SK-N-SH treated with all-trans-retinoic acid at 6 μM for 48 hours (cell line): ENCODE measurements at regions not wholly inside any gene's neighbourhood (a gene's known extent, or its start where the extent isn't known, plus 50 kb on each side); places are given as distances from the start of the nearest gene placed in this dataset.

Source experiments
- ATAC-seq: fragments of 200-7000 bp; cut with Tn5 transposase; 3 replicates; pipeline ENCODE4 v1.9.1; 2020; ENCODE audit warnings: mild to moderate bottlenecking, moderate library complexity
- ARNTL ChIP-seq: fragments of 450-650 bp; formaldehyde crosslinking; IDR thresholded peaks from 2 replicates; pipeline ENCODE4 v1.5.0; 2020; ENCODE audit warnings: low read depth, mild to moderate bottlenecking, moderate library complexity, borderline replicate concordance
- BACH2 ChIP-seq: fragments of 250-450 bp; sonication (Bioruptor Pico); IDR thresholded peaks from 2 replicates; pipeline ENCODE4 v1.9.0; 2021; ENCODE audit warnings: mild to moderate bottlenecking, borderline replicate concordance
- CSDC2 ChIP-seq: fragments of 250-450 bp; sonication (Bioruptor Pico); IDR thresholded peaks from 2 replicates; pipeline ENCODE4 v1.5.0; 2020; ENCODE audit warnings: mild to moderate bottlenecking, moderate library complexity
- CSRNP3 ChIP-seq: fragments of 250-450 bp; sonication (Bioruptor Pico); IDR thresholded peaks from 2 replicates; pipeline ENCODE4 v1.5.1; 2021; ENCODE audit warnings: mild to moderate bottlenecking, moderate library complexity
- ESRRG ChIP-seq: fragments of 250-450 bp; sonication (Bioruptor Pico); IDR thresholded peaks from 2 replicates; pipeline ENCODE4 v1.6.1; 2021; ENCODE audit warnings: mild to moderate bottlenecking
- ISL1 ChIP-seq: fragments of 250-450 bp; sonication (Bioruptor Pico); IDR thresholded peaks from 2 replicates; pipeline ENCODE4 v2.1.2; 2022; ENCODE audit warnings: mild to moderate bottlenecking, moderate library complexity
- OSR1 ChIP-seq: fragments of 250-450 bp; sonication (Bioruptor Pico); IDR thresholded peaks from 2 replicates; pipeline ENCODE4 v1.8.0; 2022; ENCODE audit warnings: moderate library complexity, mild to moderate bottlenecking, inconsistent platforms
- PPARA ChIP-seq: fragments of 250-450 bp; sonication (Bioruptor Pico); IDR thresholded peaks from 2 replicates; pipeline ENCODE4 v1.5.0; 2020; ENCODE audit warnings: mild to moderate bottlenecking, borderline replicate concordance
- RARB ChIP-seq: fragments of 250-450 bp; sonication (Bioruptor Pico); IDR thresholded peaks from 2 replicates; pipeline ENCODE4 v1.8.0; 2021; ENCODE audit warnings: mild to moderate bottlenecking, moderate library complexity
- SNAI2 ChIP-seq: fragments of 250-450 bp; sonication (Bioruptor Pico); IDR thresholded peaks from 2 replicates; pipeline ENCODE4 v1.5.0; 2020; ENCODE audit warnings: mild to moderate bottlenecking, moderate library complexity
- TCF4 ChIP-seq: fragments of 250-450 bp; sonication (Bioruptor Pico); IDR thresholded peaks from 2 replicates; pipeline ENCODE4 v1.8.0; 2021; ENCODE audit warnings: mild to moderate bottlenecking, moderate library complexity, borderline replicate concordance
- TSHZ2 ChIP-seq: fragments of 250-450 bp; sonication (Bioruptor Pico); IDR thresholded peaks from 2 replicates; pipeline ENCODE4 v1.5.0; 2020; ENCODE audit warnings: mild to moderate bottlenecking, moderate library complexity
- ZC3H10 ChIP-seq: fragments of 250-450 bp; sonication (Bioruptor Pico); IDR thresholded peaks from 2 replicates; pipeline ENCODE4 v1.5.1; 2021; ENCODE audit warnings: mild to moderate bottlenecking, moderate library complexity
- ZFP30 ChIP-seq: fragments of 450-650 bp; formaldehyde crosslinking; IDR thresholded peaks from 2 replicates; pipeline ENCODE4 v1.5.0; 2022; ENCODE audit warnings: mild to moderate bottlenecking, moderate library complexity
- ZNF565 ChIP-seq: fragments of 450-650 bp; formaldehyde crosslinking; conservative IDR thresholded peaks from 2 replicates; pipeline ENCODE4 v1.5.0; 2020; ENCODE audit warnings: low read depth, mild to moderate bottlenecking, moderate library complexity
- ZNF70 ChIP-seq: fragments of 450-650 bp; formaldehyde crosslinking; IDR thresholded peaks from 2 replicates; pipeline ENCODE4 v1.5.0; 2020; ENCODE audit warnings: mild to moderate bottlenecking, moderate library complexity
- ZNF8 ChIP-seq: fragments of 450-650 bp; formaldehyde crosslinking; IDR thresholded peaks from 2 replicates; pipeline ENCODE4 v1.5.0; 2020; ENCODE audit warnings: mild to moderate bottlenecking, moderate library complexity
- TF ChIP-seq, protein P1 (sequence below): fragments of 250-450 bp; sonication (Bioruptor Pico); IDR thresholded peaks from 2 replicates; pipeline ENCODE4 v1.8.0; 2021; ENCODE audit warnings: low read depth, mild to moderate bottlenecking, moderate library complexity, borderline replicate concordance
- TF ChIP-seq, protein P2 (sequence below): fragments of 250-450 bp; sonication (Bioruptor Pico); IDR thresholded peaks from 2 replicates; pipeline ENCODE4 v1.5.1; 2020; ENCODE audit warnings: low read depth, mild to moderate bottlenecking, moderate library complexity
- TF ChIP-seq, protein P3 (sequence below): fragments of 250-450 bp; sonication (Bioruptor Pico); IDR thresholded peaks from 2 replicates; pipeline ENCODE4 v1.8.0; 2020; ENCODE audit warnings: mild to moderate bottlenecking, moderate library complexity, borderline replicate concordance

DNA sequence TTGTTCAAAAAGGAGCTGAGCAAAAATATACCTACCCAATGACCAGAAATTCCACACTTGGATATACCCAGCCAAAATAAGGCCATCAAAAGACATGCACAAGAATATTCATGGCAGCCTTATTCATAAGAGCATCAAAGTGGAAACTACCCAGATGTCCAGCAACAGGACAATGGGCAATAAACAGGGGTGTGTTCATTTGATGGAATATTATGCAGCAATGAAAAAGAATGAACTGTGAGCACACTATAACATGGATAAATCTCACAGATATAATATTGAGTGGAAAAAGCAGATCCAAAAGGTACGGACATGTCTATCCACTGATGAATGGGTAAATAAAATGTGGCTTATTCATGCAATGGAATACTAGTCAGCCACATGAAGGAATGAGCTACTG, 209.2 kb upstream of the LHX5 start:
- TF ChIP-seq TCF4 (CRISPR knock-in tag) (no peak), ZNF8 (CRISPR knock-in tag) (no peak), ZFP30 (CRISPR knock-in tag) (no peak), PPARA (CRISPR knock-in tag) (no peak), OSR1 (CRISPR knock-in tag) (no peak), ZC3H10 (no peak), TSHZ2 (no peak), ZNF565 (CRISPR knock-in tag) (no peak), SNAI2 (CRISPR knock-in tag) (no peak), CSRNP3 (no peak), BACH2 (CRISPR knock-in tag) (no peak), ARNTL (no peak), ZNF70 (no peak), ESRRG (no peak), ISL1 (CRISPR knock-in tag) (no peak), CSDC2 (CRISPR knock-in tag) (no peak), RARB (no peak)
- TF ChIP-seq, protein P1, sequence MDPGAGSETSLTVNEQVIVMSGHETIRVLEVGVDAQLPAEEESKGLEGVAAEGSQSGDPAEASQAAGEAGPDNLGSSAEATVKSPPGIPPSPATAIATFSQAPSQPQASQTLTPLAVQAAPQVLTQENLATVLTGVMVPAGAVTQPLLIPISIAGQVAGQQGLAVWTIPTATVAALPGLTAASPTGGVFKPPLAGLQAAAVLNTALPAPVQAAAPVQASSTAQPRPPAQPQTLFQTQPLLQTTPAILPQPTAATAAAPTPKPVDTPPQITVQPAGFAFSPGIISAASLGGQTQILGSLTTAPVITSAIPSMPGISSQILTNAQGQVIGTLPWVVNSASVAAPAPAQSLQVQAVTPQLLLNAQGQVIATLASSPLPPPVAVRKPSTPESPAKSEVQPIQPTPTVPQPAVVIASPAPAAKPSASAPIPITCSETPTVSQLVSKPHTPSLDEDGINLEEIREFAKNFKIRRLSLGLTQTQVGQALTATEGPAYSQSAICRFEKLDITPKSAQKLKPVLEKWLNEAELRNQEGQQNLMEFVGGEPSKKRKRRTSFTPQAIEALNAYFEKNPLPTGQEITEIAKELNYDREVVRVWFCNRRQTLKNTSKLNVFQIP = no peak
- TF ChIP-seq, protein P2, sequence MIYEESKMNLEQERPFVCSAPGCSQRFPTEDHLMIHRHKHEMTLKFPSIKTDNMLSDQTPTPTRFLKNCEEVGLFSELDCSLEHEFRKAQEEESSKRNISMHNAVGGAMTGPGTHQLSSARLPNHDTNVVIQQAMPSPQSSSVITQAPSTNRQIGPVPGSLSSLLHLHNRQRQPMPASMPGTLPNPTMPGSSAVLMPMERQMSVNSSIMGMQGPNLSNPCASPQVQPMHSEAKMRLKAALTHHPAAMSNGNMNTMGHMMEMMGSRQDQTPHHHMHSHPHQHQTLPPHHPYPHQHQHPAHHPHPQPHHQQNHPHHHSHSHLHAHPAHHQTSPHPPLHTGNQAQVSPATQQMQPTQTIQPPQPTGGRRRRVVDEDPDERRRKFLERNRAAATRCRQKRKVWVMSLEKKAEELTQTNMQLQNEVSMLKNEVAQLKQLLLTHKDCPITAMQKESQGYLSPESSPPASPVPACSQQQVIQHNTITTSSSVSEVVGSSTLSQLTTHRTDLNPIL (CRISPR knock-in tag) = no peak
- TF ChIP-seq, protein P3, sequence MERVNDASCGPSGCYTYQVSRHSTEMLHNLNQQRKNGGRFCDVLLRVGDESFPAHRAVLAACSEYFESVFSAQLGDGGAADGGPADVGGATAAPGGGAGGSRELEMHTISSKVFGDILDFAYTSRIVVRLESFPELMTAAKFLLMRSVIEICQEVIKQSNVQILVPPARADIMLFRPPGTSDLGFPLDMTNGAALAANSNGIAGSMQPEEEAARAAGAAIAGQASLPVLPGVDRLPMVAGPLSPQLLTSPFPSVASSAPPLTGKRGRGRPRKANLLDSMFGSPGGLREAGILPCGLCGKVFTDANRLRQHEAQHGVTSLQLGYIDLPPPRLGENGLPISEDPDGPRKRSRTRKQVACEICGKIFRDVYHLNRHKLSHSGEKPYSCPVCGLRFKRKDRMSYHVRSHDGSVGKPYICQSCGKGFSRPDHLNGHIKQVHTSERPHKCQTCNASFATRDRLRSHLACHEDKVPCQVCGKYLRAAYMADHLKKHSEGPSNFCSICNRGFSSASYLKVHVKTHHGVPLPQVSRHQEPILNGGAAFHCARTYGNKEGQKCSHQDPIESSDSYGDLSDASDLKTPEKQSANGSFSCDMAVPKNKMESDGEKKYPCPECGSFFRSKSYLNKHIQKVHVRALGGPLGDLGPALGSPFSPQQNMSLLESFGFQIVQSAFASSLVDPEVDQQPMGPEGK (CRISPR knock-in tag) = no peak
- no peak for ATAC-seq

- ATAC-seq = no peak
- TF ChIP-seq ARNTL = no peak
- TF ChIP-seq ISL1 (CRISPR knock-in tag) = no peak
- TF ChIP-seq, protein P2 (CRISPR knock-in tag) = no peak
- TF ChIP-seq, protein P3 (CRISPR knock-in tag) = no peak
- no peak for TF ChIP-seq BACH2 (CRISPR knock-in tag)
- no peak for TF ChIP-seq ZNF70
- TF ChIP-seq SNAI2 (CRISPR knock-in tag) = no peak
- no peak for TF ChIP-seq TCF4 (CRISPR knock-in tag)
These were observed 206.8 kb upstream of the LHX5 start for GRCh38 chr12:113678223-113679119.
